ENCODE measurements at regions not wholly inside any gene's neighbourhood (a gene's known extent, or its start where the extent isn't known, plus 50 kb on each side); places are given as distances from the start of the nearest gene placed in this dataset.
A peak's percentile ranks its signal among the peaks of the same experiment; 100 is the strongest.

GRCh38 chr17:72545766-72546165 is 424.9 kb downstream of the SOX9 start:
- Histone ChIP-seq H3K9me2 (replicated peaks; ENCODE audit: insufficient read depth, low read length) (no peaks in the 10 kb centered on the region), H3K4me2 (ENCODE audit: low read depth, low read length) (peak overlapping the region; percentile 45; the same call in 1 of the 2 replicates), H3K4me3 (ENCODE audit: low read length) (no peak overlapping the region), H3K4me1 (ENCODE audit: low read length) (peaks cover 3% of the 10 kb centered on the region), H3K9ac (ENCODE audit: low read length) (no peak overlapping the region), H3F3A (ENCODE audit: insufficient read depth, low read length) (peaks cover 6% of the 10 kb centered on the region), H3K27ac (ENCODE audit: low read length) (peak overlapping the region; percentile 57; the same call in 1 of the 2 replicates), H3K36me3 (replicated peaks; ENCODE audit: insufficient read depth, low read length) (no peaks in the 10 kb centered on the region), H4K20me1 (ENCODE audit: insufficient read depth, low read length) (peaks cover 2% of the 10 kb centered on the region), H2AFZ (ENCODE audit: low read length) (no peak overlapping the region), H3K79me2 (ENCODE audit: low read length) (peaks cover 77% of the 10 kb centered on the region), H3K9me3 (replicated peaks; ENCODE audit: insufficient read depth, low read length) (no peaks in the 10 kb centered on the region), H3K27me3 (replicated peaks; ENCODE audit: insufficient read depth, low read length) (no peaks in the 10 kb centered on the region)
- TF ChIP-seq EZH2phosphoT487 (IDR thresholded peaks at IDR 0.05; ENCODE audit: low read length) (no peak), CTCF (IDR thresholded peaks at IDR 0.05; ENCODE audit: low read length) (no peak), EZH2 (optimal IDR thresholded peaks at IDR 0.05; ENCODE audit: low read depth, low read length) (no peak)
- no peak for DNase-seq

- Histone ChIP-seq H3K27ac (ENCODE audit: low read length) (no peak overlapping the region), H3K9me2 (replicated peaks; ENCODE audit: insufficient read depth, low read length) (no peaks in the 10 kb centered on the region), H3K79me2 (ENCODE audit: low read length) (peaks cover 89% of the 10 kb centered on the region), H3K4me1 (ENCODE audit: low read length) (no peaks in the 10 kb centered on the region), H3K4me2 (ENCODE audit: low read depth, low read length) (no peak overlapping the region), H3F3A (ENCODE audit: insufficient read depth, low read length) (no peaks in the 10 kb centered on the region), H2AFZ (ENCODE audit: low read length) (no peak overlapping the region), H3K4me3 (ENCODE audit: low read length) (no peak overlapping the region), H4K20me1 (ENCODE audit: insufficient read depth, low read length) (peaks cover 25% of the 10 kb centered on the region), H3K27me3 (replicated peaks; ENCODE audit: insufficient read depth, low read length) (no peaks in the 10 kb centered on the region), H3K9me3 (replicated peaks; ENCODE audit: insufficient read depth, low read length) (no peaks in the 10 kb centered on the region), H3K36me3 (replicated peaks; ENCODE audit: insufficient read depth, low read length) (no peaks in the 10 kb centered on the region), H3K9ac (ENCODE audit: low read length) (no peak overlapping the region)
- DNase-seq, result no peak
- no peak for TF ChIP-seq EZH2 (optimal IDR thresholded peaks at IDR 0.05; ENCODE audit: low read depth, low read length)
Observed at GRCh38 chr17:72553051-72553755, 432.4 kb downstream of the SOX9 start.

- no peaks in the 10 kb centered on the region for H3K36me3 ChIP-seq (replicated peaks; ENCODE audit: insufficient read depth, low read length)
- no peaks in the 10 kb centered on the region for H3K27me3 ChIP-seq (replicated peaks; ENCODE audit: insufficient read depth, low read length)
- H3K9ac ChIP-seq (ENCODE audit: low read length), result no peak overlapping the region
- no peak overlapping the region for H3K27ac ChIP-seq (ENCODE audit: low read length)
- no peak overlapping the region for H2AFZ ChIP-seq (ENCODE audit: low read length)
- H3F3A ChIP-seq (ENCODE audit: insufficient read depth, low read length), result no peaks in the 10 kb centered on the region
- H3K4me2 ChIP-seq (ENCODE audit: low read depth, low read length), result no peak overlapping the region
- no peak for DNase-seq
- TF ChIP-seq CTCF (IDR thresholded peaks at IDR 0.05; ENCODE audit: low read length) (no peak), EZH2 (optimal IDR thresholded peaks at IDR 0.05; ENCODE audit: low read depth, low read length) (no peak), EZH2phosphoT487 (IDR thresholded peaks at IDR 0.05; ENCODE audit: low read length) (no peak)
- H3K79me2 ChIP-seq (ENCODE audit: low read length), result peaks cover 89% of the 10 kb centered on the region
- no peaks in the 10 kb centered on the region for H3K9me3 ChIP-seq (replicated peaks; ENCODE audit: insufficient read depth, low read length)
- no peaks in the 10 kb centered on the region for H3K4me1 ChIP-seq (ENCODE audit: low read length)
- no peaks in the 10 kb centered on the region for H3K9me2 ChIP-seq (replicated peaks; ENCODE audit: insufficient read depth, low read length)
- peaks cover 25% of the 10 kb centered on the region for H4K20me1 ChIP-seq (ENCODE audit: insufficient read depth, low read length)
- no peak overlapping the region for H3K4me3 ChIP-seq (ENCODE audit: low read length)
Observed at GRCh38 chr17:72554508-72554907, 433.7 kb downstream of the SOX9 start.

GRCh38 chr17:72555052-72555451 is 434.2 kb downstream of the SOX9 start:
- Histone ChIP-seq H3K4me1 (ENCODE audit: low read length) (no peaks in the 10 kb centered on the region), H3K27ac (ENCODE audit: low read length) (no peak overlapping the region), H3K9me2 (replicated peaks; ENCODE audit: insufficient read depth, low read length) (no peaks in the 10 kb centered on the region), H3K36me3 (replicated peaks; ENCODE audit: insufficient read depth, low read length) (no peaks in the 10 kb centered on the region), H3K4me2 (ENCODE audit: low read depth, low read length) (no peak overlapping the region), H3K9me3 (replicated peaks; ENCODE audit: insufficient read depth, low read length) (no peaks in the 10 kb centered on the region), H3F3A (ENCODE audit: insufficient read depth, low read length) (no peaks in the 10 kb centered on the region), H2AFZ (ENCODE audit: low read length) (no peak overlapping the region), H3K79me2 (ENCODE audit: low read length) (peaks cover 89% of the 10 kb centered on the region), H4K20me1 (ENCODE audit: insufficient read depth, low read length) (peaks cover 25% of the 10 kb centered on the region), H3K4me3 (ENCODE audit: low read length) (no peak overlapping the region), H3K27me3 (replicated peaks; ENCODE audit: insufficient read depth, low read length) (no peaks in the 10 kb centered on the region), H3K9ac (ENCODE audit: low read length) (no peak overlapping the region)
- no peak for DNase-seq
- no peak for TF ChIP-seq EZH2phosphoT487 (IDR thresholded peaks at IDR 0.05; ENCODE audit: low read length)
- TF ChIP-seq EZH2 (optimal IDR thresholded peaks at IDR 0.05; ENCODE audit: low read depth, low read length), result no peak
- no peak for TF ChIP-seq CTCF (IDR thresholded peaks at IDR 0.05; ENCODE audit: low read length)
